ENCODE measurements at regions not wholly inside any gene's neighbourhood (a gene's known extent, or its start where the extent isn't known, plus 50 kb on each side); places are given as distances from the start of the nearest gene placed in this dataset.

GRCh38 chr2:215770668-215771067 lies 242.7 kb downstream of the MREG start:
- no peak overlapping the region for H3K4me3 ChIP-seq (ENCODE audit: low read depth, low read length)
- DNase-seq (ENCODE audit: low read depth): no peak
- TF ChIP-seq, protein P1, sequence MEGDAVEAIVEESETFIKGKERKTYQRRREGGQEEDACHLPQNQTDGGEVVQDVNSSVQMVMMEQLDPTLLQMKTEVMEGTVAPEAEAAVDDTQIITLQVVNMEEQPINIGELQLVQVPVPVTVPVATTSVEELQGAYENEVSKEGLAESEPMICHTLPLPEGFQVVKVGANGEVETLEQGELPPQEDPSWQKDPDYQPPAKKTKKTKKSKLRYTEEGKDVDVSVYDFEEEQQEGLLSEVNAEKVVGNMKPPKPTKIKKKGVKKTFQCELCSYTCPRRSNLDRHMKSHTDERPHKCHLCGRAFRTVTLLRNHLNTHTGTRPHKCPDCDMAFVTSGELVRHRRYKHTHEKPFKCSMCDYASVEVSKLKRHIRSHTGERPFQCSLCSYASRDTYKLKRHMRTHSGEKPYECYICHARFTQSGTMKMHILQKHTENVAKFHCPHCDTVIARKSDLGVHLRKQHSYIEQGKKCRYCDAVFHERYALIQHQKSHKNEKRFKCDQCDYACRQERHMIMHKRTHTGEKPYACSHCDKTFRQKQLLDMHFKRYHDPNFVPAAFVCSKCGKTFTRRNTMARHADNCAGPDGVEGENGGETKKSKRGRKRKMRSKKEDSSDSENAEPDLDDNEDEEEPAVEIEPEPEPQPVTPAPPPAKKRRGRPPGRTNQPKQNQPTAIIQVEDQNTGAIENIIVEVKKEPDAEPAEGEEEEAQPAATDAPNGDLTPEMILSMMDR (IDR thresholded peaks at IDR 0.05; ENCODE audit: insufficient read depth, low read depth, low read length, missing control alignments): no peak

DNA sequence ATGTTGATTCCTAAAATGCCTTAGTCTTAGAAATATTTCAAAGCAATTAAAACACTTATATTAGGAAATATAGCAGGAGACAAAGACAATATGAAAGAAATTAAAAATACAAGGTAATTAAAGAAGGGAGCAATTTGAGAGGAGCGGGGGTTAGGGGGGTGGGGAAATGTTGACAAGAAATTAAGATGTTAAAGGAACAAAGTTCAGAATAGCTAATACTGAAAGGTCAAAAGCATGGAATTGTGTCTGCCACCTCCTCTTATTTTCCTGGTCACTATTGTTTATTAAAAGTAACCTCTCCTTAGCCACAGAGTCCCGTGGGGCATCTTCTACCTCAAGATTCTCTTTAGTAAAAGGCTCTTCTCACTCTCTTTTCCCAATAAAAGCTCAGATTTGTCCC lies 244.1 kb downstream of the MREG start:
- TF ChIP-seq, protein P1 (IDR thresholded peaks at IDR 0.05; ENCODE audit: insufficient read depth, low read depth, low read length, missing control alignments): no peak
- no peak overlapping the region for H3K4me3 ChIP-seq (ENCODE audit: low read depth, low read length)
- DNase-seq (ENCODE audit: low read depth): no peak

DNA sequence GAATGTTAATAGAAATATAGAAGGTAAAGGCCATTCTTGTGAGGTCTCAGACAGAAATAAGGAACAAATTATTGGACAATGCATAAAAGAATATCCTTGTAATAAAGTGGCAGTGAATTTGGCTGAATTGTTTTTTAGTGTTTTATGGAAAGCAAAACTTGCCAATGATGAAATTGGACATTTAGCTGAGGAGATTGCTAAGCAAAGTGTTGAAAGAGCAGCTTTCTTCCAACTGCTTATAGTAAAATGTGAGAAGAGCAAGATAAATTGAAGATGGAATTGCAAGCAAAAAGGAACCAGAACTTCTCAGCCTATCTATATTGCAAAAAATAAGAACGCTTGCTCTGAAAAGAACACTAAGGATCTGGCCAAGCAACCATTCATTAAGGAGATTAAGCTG lies 245.7 kb downstream of the MREG start:
- TF ChIP-seq, protein P1 (IDR thresholded peaks at IDR 0.05; ENCODE audit: insufficient read depth, low read depth, low read length, missing control alignments): no peak
- no peak overlapping the region for H3K4me3 ChIP-seq (ENCODE audit: low read depth, low read length)
- no peak for DNase-seq (ENCODE audit: low read depth)

DNA sequence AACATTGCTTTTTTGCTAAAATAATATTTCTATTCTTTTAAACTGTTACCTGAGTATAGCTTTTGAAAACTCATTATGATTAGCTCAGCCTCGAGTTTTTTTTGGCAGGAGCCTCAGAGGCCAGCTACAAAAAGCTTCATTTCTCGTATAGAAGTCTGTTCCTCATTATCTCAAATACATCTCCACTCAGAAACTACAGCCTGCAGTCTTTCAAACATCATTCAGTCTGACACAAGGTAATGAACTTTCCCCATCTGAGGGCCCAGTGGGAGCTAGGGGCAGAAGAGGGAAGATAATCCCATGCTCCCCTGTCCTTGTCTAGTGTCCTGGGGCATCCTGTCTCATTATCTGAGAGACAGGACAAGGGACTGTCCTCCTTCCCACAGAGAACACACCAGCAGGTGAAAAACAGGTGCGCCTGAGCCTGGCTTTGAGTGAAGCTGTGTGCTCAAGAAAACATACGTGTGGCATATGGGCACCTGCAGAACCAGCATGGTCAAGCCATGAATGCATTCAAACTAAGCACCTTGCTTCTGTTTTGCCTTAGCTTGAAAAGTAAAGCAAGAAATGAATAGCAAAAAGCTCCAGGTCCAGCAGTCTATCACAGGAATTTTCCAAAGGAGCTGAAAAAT lies 247.5 kb downstream of the MREG start:
- TF ChIP-seq, protein P1 (IDR thresholded peaks at IDR 0.05; ENCODE audit: insufficient read depth, low read depth, low read length, missing control alignments): no peak
- no peak overlapping the region for H3K4me3 ChIP-seq (ENCODE audit: low read depth, low read length)
- DNase-seq (ENCODE audit: low read depth): no peak

GRCh38 chr2:215764441-215765048 lies 248.8 kb downstream of the MREG start:
- TF ChIP-seq, protein P1 (IDR thresholded peaks at IDR 0.05; ENCODE audit: insufficient read depth, low read depth, low read length, missing control alignments): no peak
- no peak for DNase-seq (ENCODE audit: low read depth)
- no peak overlapping the region for H3K4me3 ChIP-seq (ENCODE audit: low read depth, low read length)

GRCh38 chr2:215760557-215760956 lies 252.8 kb downstream of the MREG start:
- no peak for DNase-seq (ENCODE audit: low read depth)
- H3K4me3 ChIP-seq (ENCODE audit: low read depth, low read length): no peak overlapping the region

More at GRCh38 chr2:215760557-215760956, 252.8 kb downstream of the MREG start:
- TF ChIP-seq, protein P1 (IDR thresholded peaks at IDR 0.05; ENCODE audit: insufficient read depth, low read depth, low read length, missing control alignments): no peak

Data from GM12865 (cell line).